IgD-negative memory B cell (primary cell): ENCODE measurements at regions not wholly inside any gene's neighbourhood (a gene's known extent, or its start where the extent isn't known, plus 50 kb on each side); places are given as distances from the start of the nearest gene placed in this dataset.

Experiments used
- H3K27ac Mint-ChIP-seq, 3 donors: one replicate each; pipeline ENCODE4 v1.8.0; 2020 to 2022; ENCODE audit warnings: mild to moderate bottlenecking in 3 of 3, mixed read lengths in 3 of 3, moderate library complexity in 1 of 3
- H3K27me3 Mint-ChIP-seq: one replicate; pipeline ENCODE4 v1.8.0; 2021; ENCODE audit warnings: mixed read lengths
- H3K36me3 Mint-ChIP-seq: one replicate; pipeline ENCODE4 v1.8.0; 2020; ENCODE audit warnings: mild to moderate bottlenecking, mixed read lengths
- H3K4me1 Mint-ChIP-seq, 3 donors: one replicate each; pipeline ENCODE4 v1.8.0; 2020 to 2022; ENCODE audit warnings: mixed read lengths in 3 of 3, mild to moderate bottlenecking in 1 of 3
- H3K4me3 Mint-ChIP-seq, 4 donors: one replicate each; pipeline ENCODE4 v1.8.0; 2020 to 2022; ENCODE audit warnings: mild to moderate bottlenecking in 4 of 4, mixed read lengths in 4 of 4, moderate library complexity in 3 of 4
- H3K9me3 Mint-ChIP-seq, 3 donors: one replicate each; pipeline ENCODE4 v1.8.0; 2020 to 2021; ENCODE audit warnings: mixed read lengths in 3 of 3, mild to moderate bottlenecking in 1 of 3

DNA sequence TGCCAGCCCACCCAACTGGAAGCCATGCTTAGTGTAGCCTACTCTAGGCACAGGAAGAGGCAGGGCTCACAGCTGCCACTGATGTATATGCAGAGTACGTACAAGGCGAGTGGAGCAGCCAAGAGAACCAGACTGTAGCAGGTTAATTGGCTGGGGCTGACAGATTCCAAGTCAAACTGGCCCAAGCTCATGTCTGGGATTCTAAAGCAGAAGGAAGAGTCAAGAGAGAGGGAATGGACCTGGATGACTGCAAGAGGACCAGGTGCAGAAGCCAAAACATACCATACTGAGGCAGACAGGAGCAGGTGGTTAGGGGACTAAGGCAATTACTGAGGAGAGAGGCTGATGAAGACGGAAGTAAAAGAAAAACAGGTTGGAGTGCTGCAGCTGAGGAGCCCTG, 51.3 kb upstream of the LRRN2 start:
- Mint-ChIP-seq H3K4me1 (peaks cover 0 to 2% (median 0%) of the 10 kb centered on the region in 3 donors), H3K36me3 (no peaks in the 10 kb centered on the region), H3K27ac (no peak overlapping the region), H3K9me3 (peaks cover 7 to 16% (median 14%) of the 10 kb centered on the region in 3 donors), H3K27me3 (peaks cover 11% of the 10 kb centered on the region), H3K4me3 (peak overlapping the region in 1 of 4 donors; percentile 70)

DNA sequence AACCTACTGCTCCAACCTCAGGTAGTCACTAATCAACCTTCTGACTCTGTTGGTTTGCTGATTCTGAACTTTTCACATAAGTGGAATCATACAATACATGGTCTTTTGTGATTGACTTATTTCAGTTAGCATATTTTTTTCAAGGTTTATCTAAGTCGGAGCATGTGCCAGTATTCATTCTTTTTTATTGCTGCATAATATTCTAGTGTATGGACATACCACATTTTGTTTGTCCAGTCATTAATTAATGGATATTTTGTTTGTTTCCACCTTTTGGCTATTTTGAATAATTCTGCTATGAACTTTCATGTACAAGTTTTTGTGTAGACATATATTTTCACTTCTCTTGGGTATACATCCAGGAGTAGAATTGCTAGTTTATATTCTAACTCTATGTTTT, 53.0 kb upstream of the LRRN2 start:
- H3K27ac Mint-ChIP-seq: no peak overlapping the region
- H3K27me3 Mint-ChIP-seq: peaks cover 17% of the 10 kb centered on the region
- H3K36me3 Mint-ChIP-seq: no peaks in the 10 kb centered on the region
- peaks cover 0 to 2% (median 0%) of the 10 kb centered on the region in 3 donors for H3K4me1 Mint-ChIP-seq
- H3K9me3 Mint-ChIP-seq: peaks cover 7 to 16% (median 14%) of the 10 kb centered on the region in 3 donors
- H3K4me3 Mint-ChIP-seq: peak overlapping the region in 1 of 4 donors; percentile 29

- H3K27me3 Mint-ChIP-seq: peaks cover 16% of the 10 kb centered on the region
Measured at GRCh38 chr1:204740354-204740753, 54.8 kb upstream of the LRRN2 start.

DNA sequence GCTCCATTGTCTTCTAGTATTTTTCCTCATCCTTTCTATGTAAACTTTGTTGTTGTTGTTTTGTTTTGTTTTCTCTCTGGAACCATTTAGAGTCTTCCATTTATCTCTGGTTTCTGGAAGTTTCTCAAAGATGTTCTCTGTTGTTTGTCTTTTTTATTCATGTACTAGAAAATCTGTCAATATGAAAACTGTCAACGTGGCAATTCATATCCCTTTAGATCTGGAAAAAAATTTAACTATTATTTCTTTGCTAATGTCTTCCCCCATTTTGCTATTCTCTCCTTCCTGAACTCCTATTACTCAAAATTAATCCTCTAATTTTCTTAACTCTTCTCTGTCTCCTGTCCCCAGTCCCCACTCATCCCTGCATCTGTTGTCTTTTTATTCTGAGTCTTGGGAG, 55.9 kb upstream of the LRRN2 start:
- peaks cover 0 to 2% (median 0%) of the 10 kb centered on the region in 3 donors for H3K4me1 Mint-ChIP-seq
- no peaks in the 10 kb centered on the region for H3K36me3 Mint-ChIP-seq
- H3K27me3 Mint-ChIP-seq: peaks cover 16% of the 10 kb centered on the region
- peaks cover 7 to 14% (median 14%) of the 10 kb centered on the region in 3 donors for H3K9me3 Mint-ChIP-seq
- no peak overlapping the region for H3K4me3 Mint-ChIP-seq
- H3K27ac Mint-ChIP-seq: no peak overlapping the region

More at GRCh38 chr1:204740354-204740753, 54.8 kb upstream of the LRRN2 start:
- no peaks in the 10 kb centered on the region for H3K36me3 Mint-ChIP-seq
- no peak overlapping the region for H3K4me3 Mint-ChIP-seq
- peaks cover 7 to 14% (median 14%) of the 10 kb centered on the region in 3 donors for H3K9me3 Mint-ChIP-seq
- peaks cover 0 to 2% (median 0%) of the 10 kb centered on the region in 3 donors for H3K4me1 Mint-ChIP-seq
- H3K27ac Mint-ChIP-seq: no peak overlapping the region

GRCh38 chr1:204742676-204743251, 57.2 kb upstream of the LRRN2 start:
- Mint-ChIP-seq H3K4me3 (no peak overlapping the region), H3K27me3 (peaks cover 20% of the 10 kb centered on the region), H3K27ac (no peak overlapping the region), H3K36me3 (no peaks in the 10 kb centered on the region), H3K9me3 (peaks cover 2 to 11% (median 11%) of the 10 kb centered on the region in 3 donors), H3K4me1 (peaks cover 0 to 1% (median 0%) of the 10 kb centered on the region in 3 donors)

GRCh38 chr1:204744107-204744779, 58.7 kb upstream of the LRRN2 start:
- Mint-ChIP-seq H3K27me3 (peaks cover 20% of the 10 kb centered on the region), H3K4me1 (peaks cover 0 to 1% (median 0%) of the 10 kb centered on the region in 3 donors), H3K9me3 (peaks cover 0 to 3% (median 0%) of the 10 kb centered on the region in 3 donors), H3K27ac (no peak overlapping the region), H3K4me3 (no peak overlapping the region), H3K36me3 (no peaks in the 10 kb centered on the region)

DNA sequence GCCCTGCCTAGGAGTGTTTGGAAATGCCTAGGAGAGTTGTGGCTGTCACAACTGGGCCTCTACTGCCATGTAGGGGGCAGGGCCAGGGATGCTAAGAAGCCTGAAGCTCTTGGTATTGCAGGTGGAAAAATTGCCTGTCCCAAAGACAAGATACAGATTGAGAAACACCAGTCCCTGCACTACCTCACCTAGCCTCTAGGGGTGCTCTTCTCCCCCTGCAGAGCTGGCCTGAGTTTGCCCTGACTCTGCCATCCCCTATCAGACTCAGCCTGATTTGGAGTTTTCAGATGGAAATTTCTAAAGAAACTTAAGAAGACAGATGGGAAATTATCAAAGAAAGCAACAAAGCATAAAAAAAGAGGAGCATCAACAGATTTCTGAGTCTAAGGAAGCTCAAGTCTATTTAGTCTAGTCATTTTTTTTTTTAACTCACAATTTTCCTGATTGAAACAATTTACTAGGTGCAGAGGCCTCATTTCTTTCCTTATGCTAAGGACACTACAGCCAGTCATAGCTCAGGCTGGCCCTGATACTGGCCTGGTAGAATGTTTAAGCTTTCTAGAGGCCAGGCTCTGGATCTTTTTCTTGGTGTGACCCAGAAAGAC, 61.4 kb upstream of the LRRN2 start:
- Mint-ChIP-seq H3K4me1 (peaks cover 0 to 1% (median 0%) of the 10 kb centered on the region in 3 donors), H3K9me3 (no peaks in the 10 kb centered on the region), H3K4me3 (peak overlapping the region in 1 of 4 donors; percentile 63), H3K27me3 (peaks cover 15% of the 10 kb centered on the region), H3K27ac (peak overlapping the region in 1 of 3 donors; percentile 64), H3K36me3 (no peaks in the 10 kb centered on the region)

- no peak overlapping the region for H3K27ac Mint-ChIP-seq
Measured at GRCh38 chr1:204751480-204751879, 65.9 kb upstream of the LRRN2 start.

DNA sequence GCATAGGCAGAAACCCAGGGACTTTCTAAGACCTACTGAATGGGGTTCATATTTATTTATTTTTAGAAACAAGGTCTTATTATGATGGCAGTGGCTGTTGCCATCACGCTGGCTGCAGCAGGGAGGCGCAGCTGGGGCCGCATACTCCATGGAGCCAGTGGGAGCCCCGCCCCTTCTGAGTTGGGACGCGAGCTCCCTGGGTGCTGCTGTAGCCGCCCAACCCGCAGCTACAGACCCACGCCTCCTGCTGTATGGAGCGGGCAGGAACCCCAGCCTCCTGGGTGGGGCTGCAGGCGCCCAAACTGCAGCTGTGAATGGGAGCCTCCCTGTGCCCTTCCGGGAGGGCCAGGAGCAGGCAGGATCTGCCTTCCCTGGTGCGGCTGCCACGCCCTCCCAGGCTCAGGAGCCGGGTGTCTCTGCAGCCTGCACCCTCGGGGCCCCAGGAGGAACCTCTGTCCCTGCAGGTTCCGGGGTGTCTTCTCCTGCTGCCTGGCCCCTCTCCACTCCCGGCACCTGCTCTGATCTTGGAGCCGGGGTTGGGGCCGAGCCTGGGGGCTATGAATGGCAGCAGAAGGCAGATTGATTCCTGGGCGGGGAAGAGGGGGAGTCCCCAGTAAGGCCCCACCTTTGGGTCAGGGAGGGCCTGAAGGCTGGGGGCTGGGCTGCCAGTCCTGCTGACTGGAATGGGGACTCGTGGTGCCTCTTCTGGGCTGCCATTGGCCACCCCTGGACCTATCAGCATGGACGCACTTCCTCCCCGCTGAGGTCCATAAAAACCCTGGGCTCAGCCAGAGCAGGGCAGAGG, 66.5 kb upstream of the LRRN2 start:
- Mint-ChIP-seq H3K36me3 (no peaks in the 10 kb centered on the region), H3K27me3 (peaks cover 6% of the 10 kb centered on the region), H3K4me3 (peak overlapping the region in 1 of 4 donors; percentile 59), H3K4me1 (no peaks in the 10 kb centered on the region), H3K9me3 (no peaks in the 10 kb centered on the region), H3K27ac (no peak overlapping the region)

More at GRCh38 chr1:204751480-204751879, 65.9 kb upstream of the LRRN2 start:
- Mint-ChIP-seq H3K36me3 (no peaks in the 10 kb centered on the region), H3K4me3 (no peak overlapping the region), H3K4me1 (peaks cover 0 to 1% (median 0%) of the 10 kb centered on the region in 3 donors), H3K27me3 (peaks cover 9% of the 10 kb centered on the region), H3K9me3 (no peaks in the 10 kb centered on the region)

GRCh38 chr1:204752688-204753040, 67.1 kb upstream of the LRRN2 start:
- Mint-ChIP-seq H3K4me3 (peak overlapping the region in 1 of 4 donors; percentile 59), H3K9me3 (no peaks in the 10 kb centered on the region), H3K36me3 (no peaks in the 10 kb centered on the region), H3K27me3 (peaks cover 6% of the 10 kb centered on the region), H3K27ac (no peak overlapping the region), H3K4me1 (no peaks in the 10 kb centered on the region)

DNA sequence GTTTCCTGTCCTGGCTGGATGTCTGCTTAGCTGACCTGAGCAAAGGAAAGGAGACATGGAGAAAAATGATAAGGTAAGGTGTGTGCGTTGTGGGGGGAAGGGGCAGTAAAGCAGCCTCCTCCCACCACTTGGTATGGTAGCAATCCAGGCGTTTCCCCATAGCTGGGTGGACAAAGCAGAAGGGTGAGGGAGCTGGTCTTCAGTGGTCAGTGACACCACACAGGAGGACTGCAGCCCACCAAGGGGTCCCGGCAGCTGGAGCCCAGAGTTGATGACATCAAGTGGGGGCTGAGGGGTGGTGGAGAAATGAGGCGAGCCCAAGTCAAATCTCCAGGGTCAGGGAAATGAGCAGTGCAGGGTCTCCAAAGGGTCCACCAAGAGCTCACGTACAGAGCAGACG, 69.3 kb upstream of the LRRN2 start:
- Mint-ChIP-seq H3K4me1 (no peaks in the 10 kb centered on the region), H3K27ac (no peak overlapping the region), H3K27me3 (peaks cover 12% of the 10 kb centered on the region), H3K36me3 (no peaks in the 10 kb centered on the region), H3K4me3 (no peak overlapping the region), H3K9me3 (no peaks in the 10 kb centered on the region)

DNA sequence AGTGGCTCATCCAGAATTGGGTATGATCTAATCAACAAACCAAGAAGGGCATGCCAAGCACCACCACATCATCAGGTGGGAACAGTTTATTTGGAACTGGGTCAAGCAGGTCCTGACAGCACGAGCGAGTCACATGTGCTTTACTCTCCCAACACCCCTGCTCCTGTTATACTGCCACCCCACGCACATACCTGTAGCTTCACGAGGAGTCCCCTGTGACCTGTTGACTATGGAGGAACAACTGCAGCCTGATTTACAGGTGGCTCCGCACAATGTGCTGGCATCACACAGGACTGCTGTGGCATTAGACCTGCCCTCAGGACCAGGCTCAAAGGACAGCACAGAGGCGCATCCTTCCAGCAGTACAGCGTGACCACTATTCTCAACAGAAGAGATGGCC, 70.8 kb upstream of the LRRN2 start:
- Mint-ChIP-seq H3K4me3 (no peak overlapping the region), H3K36me3 (no peaks in the 10 kb centered on the region), H3K27me3 (peaks cover 15% of the 10 kb centered on the region), H3K9me3 (no peaks in the 10 kb centered on the region), H3K27ac (no peak overlapping the region), H3K4me1 (no peaks in the 10 kb centered on the region)

DNA sequence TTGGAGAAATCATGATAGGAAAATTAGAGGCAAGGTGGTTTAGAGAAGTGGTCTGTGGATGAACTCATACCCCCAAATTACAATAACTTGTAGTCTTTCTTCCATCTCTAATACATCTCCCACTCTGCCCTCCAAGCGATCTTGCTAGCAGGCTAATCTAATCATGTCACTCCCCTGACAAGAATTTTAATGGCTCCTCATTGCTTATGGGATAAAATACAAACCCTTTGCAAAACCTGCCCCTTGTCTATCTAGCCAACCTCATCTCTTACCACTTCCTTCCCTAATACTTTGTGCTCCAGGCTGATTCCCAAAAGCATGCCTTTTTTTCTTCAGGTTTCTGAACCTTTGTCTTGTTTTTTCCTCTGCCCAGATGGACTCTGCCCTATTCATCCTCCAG, 71.3 kb upstream of the LRRN2 start:
- no peak overlapping the region for H3K4me3 Mint-ChIP-seq
- H3K4me1 Mint-ChIP-seq: no peaks in the 10 kb centered on the region
- no peak overlapping the region for H3K27ac Mint-ChIP-seq

DNA sequence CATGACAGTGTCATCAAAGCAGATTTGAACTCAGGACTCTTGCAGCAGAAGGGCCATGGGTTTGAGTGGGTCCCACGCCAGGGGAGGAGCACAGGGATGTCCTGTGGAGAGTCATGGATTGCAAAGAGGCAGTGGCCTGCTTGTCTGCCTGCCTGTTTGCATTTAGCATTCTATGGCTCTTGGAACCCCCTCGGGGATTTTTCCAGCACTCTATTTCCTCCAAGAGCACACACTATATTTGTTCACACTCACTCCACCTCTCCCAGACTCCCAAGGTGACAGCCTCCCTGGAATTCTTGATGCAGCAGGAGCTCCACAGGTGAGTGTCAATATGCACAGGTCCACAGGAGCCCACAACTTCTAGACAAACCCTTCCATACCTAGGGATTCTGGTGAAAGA, 73.1 kb upstream of the LRRN2 start:
- peaks cover 18% of the 10 kb centered on the region for H3K27me3 Mint-ChIP-seq
- H3K9me3 Mint-ChIP-seq: peaks cover 0 to 3% (median 1%) of the 10 kb centered on the region in 3 donors
- peaks cover 0 to 2% (median under 1%) of the 10 kb centered on the region in 3 donors for H3K4me1 Mint-ChIP-seq
- H3K27ac Mint-ChIP-seq: no peak overlapping the region
- no peak overlapping the region for H3K4me3 Mint-ChIP-seq
- no peaks in the 10 kb centered on the region for H3K36me3 Mint-ChIP-seq

More for the DNA sequence above, 71.3 kb upstream of the LRRN2 start:
- H3K27me3 Mint-ChIP-seq: peaks cover 15% of the 10 kb centered on the region
- no peaks in the 10 kb centered on the region for H3K9me3 Mint-ChIP-seq
- no peaks in the 10 kb centered on the region for H3K36me3 Mint-ChIP-seq

DNA sequence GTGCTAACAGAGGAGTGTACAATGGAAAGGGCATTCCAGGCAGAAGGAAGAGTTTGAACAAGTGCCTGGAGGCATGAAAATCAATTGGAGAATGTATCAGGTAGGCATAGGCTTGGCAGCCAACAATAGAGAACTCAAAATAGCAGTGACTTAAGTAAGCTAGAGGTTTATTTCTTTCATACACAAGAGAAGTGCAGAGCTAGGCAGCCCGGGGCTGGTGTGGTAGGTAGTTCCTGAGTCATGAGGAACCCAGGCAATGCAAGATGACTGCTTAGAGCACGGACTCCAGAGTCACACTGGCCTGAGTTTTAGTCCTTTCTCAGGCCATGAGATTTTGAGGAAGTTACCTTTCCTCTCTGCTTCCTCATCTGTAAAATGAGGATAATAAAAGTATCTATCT, 74.8 kb upstream of the LRRN2 start:
- no peak overlapping the region for H3K4me3 Mint-ChIP-seq

More for the DNA sequence above, 74.8 kb upstream of the LRRN2 start:
- Mint-ChIP-seq H3K4me1 (peaks cover 0 to 5% (median 3%) of the 10 kb centered on the region in 3 donors), H3K36me3 (no peaks in the 10 kb centered on the region), H3K27me3 (peaks cover 14% of the 10 kb centered on the region), H3K9me3 (peaks cover 0 to 3% (median 1%) of the 10 kb centered on the region in 3 donors), H3K27ac (no peak overlapping the region)
